Caco-2 (cell line): ENCODE measurements at regions not wholly inside any gene's neighbourhood (a gene's known extent, or its start where the extent isn't known, plus 50 kb on each side); places are given as distances from the start of the nearest gene placed in this dataset.

Source experiments
- BruUV-seq: library from RNA; stranded (reverse); fragments of 400-500 nt; replicated peaks from 2 replicates; lab custom pipeline; 2021; lab: Mats Ljungman, UMichigan
- CTCF ChIA-PET: fragments of 300-600 bp; sonication (Branson Sonifier 250); formaldehyde crosslinking; loops from one replicate; lab custom pipeline; 2022; ENCODE audit warnings: antibody characterized with exemption; lab: Charles Lee
- POLR2A ChIA-PET: fragments of 300-600 bp; sonication (Branson Sonifier 250); formaldehyde crosslinking; loops from one replicate; lab custom pipeline; 2022; ENCODE audit warnings: antibody characterized with exemption; lab: Charles Lee
- DNase-seq, 2 experiments: peaks; one replicate each; pipeline versions ENCODE4 v3.0.0 to v3.0.0-alpha.2; 2020 to 2022
- H3K27me3 ChIP-seq: replicated peaks from 2 replicates; pipeline ENCODE4 v1.6.0; 2011; ENCODE audit warnings: low read length; ENCODE audit not compliant: control insufficient read depth, insufficient read depth
- H3K36me3 ChIP-seq: 2 replicates; pipeline ENCODE4 v1.5.1; 2011; ENCODE audit warnings: low read length; ENCODE audit not compliant: control insufficient read depth, insufficient read depth
- H3K4me1 ChIP-seq: fragments of 250-450 bp; sonication (Bioruptor Pico); 2 replicates; pipeline ENCODE4 v1.5.1; 2020; ENCODE audit warnings: mild to moderate bottlenecking
- H3K4me3 ChIP-seq: 2 replicates; pipeline ENCODE4 v1.5.1; 2011; ENCODE audit warnings: low read depth, mild to moderate bottlenecking, control low read depth, low read length
- H3K9me3 ChIP-seq: fragments of 250-450 bp; sonication (Bioruptor Pico); 2 replicates; pipeline ENCODE4 v1.5.1; 2020; ENCODE audit warnings: mild to moderate bottlenecking, moderate library complexity
- H3K27ac Mint-ChIP-seq: one replicate; pipeline ENCODE4 v1.8.0; 2022; ENCODE audit warnings: mixed read lengths; ENCODE audit not compliant: unreplicated experiment
- H3K27me3 Mint-ChIP-seq: one replicate; pipeline ENCODE4 v1.8.0; 2022; ENCODE audit warnings: mixed read lengths; ENCODE audit not compliant: insufficient read depth, unreplicated experiment
- H3K36me3 Mint-ChIP-seq: one replicate; pipeline ENCODE4 v1.8.0; 2022; ENCODE audit warnings: mild to moderate bottlenecking, mixed read lengths; ENCODE audit not compliant: insufficient read depth, unreplicated experiment
- H3K4me1 Mint-ChIP-seq: one replicate; pipeline ENCODE4 v1.8.0; 2022; ENCODE audit warnings: low read depth, mixed read lengths; ENCODE audit not compliant: unreplicated experiment
- H3K4me3 Mint-ChIP-seq: one replicate; pipeline ENCODE4 v1.8.0; 2022; ENCODE audit warnings: mild to moderate bottlenecking, moderate library complexity, mixed read lengths; ENCODE audit not compliant: unreplicated experiment
- H3K9me3 Mint-ChIP-seq: one replicate; pipeline ENCODE4 v1.8.0; 2022; ENCODE audit warnings: mixed read lengths; ENCODE audit not compliant: unreplicated experiment
- CTCF ChIP-seq, 2 experiments: fragments of 200-600 bp in 1 of 2; IDR thresholded peaks; 1 replicate in 1 of 2; 2 replicates in 1 of 2; pipeline versions ENCODE4 v1.5.1 to v1.8.0; 2011 to 2022; ENCODE audit warnings: antibody characterized with exemption in 1 of 2, control low read depth in 1 of 2, inconsistent platforms in 1 of 2, low read depth in 1 of 2, low read length in 1 of 2, mild to moderate bottlenecking in 1 of 2, moderate library complexity in 1 of 2; ENCODE audit not compliant: insufficient read depth in 1 of 2, severe bottlenecking in 1 of 2, unreplicated experiment in 1 of 2
- intact Hi-C: fragments of 100-400 bp; cut with micrococcal nuclease; formaldehyde crosslinking; loops from one replicate; pipeline ENCODE4 v1.10.0; 2022; ENCODE audit not compliant: unreplicated experiment

- intact Hi-C loops: no loop called here
- ChIA-PET CTCF (no interaction called here), POLR2A (no interaction called here)
- H3K4me3 ChIP-seq: no peak overlapping the region
- no peaks in the 10 kb centered on the region for H3K36me3 Mint-ChIP-seq
- H3K9me3 ChIP-seq: no peaks in the 10 kb centered on the region
- no peaks in the 10 kb centered on the region for H3K27me3 ChIP-seq
- no peaks in the 10 kb centered on the region for H3K27me3 Mint-ChIP-seq
- no peaks in the 10 kb centered on the region for H3K4me1 Mint-ChIP-seq
- H3K9me3 Mint-ChIP-seq: no peaks in the 10 kb centered on the region
- BruUV-seq: no TSS peak
- no peaks in the 10 kb centered on the region for H3K4me1 ChIP-seq
- no peak overlapping the region for H3K4me3 Mint-ChIP-seq
- H3K36me3 ChIP-seq: no peaks in the 10 kb centered on the region
- no peak overlapping the region for H3K27ac Mint-ChIP-seq
- TF ChIP-seq CTCF (IDR thresholded peaks at IDR 0.05; ENCODE audit: insufficient read depth in 1 of 2, low read depth in 1 of 2, low read length in 1 of 2, severe bottlenecking in 1 of 2, unreplicated experiment in 1 of 2): no peak
- no peak for DNase-seq
Measured at GRCh38 chr6:81204731-81205130, 547.8 kb downstream of the TENT5A start.

GRCh38 chr6:81194374-81194773 is 558.1 kb downstream of the TENT5A start:
- Mint-ChIP-seq H3K4me1 (no peaks in the 10 kb centered on the region), H3K27me3 (no peaks in the 10 kb centered on the region), H3K27ac (no peak overlapping the region), H3K4me3 (no peak overlapping the region), H3K36me3 (no peaks in the 10 kb centered on the region), H3K9me3 (no peaks in the 10 kb centered on the region)
- H3K4me1 ChIP-seq: no peaks in the 10 kb centered on the region
- no peaks in the 10 kb centered on the region for H3K9me3 ChIP-seq
- no peaks in the 10 kb centered on the region for H3K27me3 ChIP-seq
- DNase-seq: no peak
- POLR2A ChIA-PET: no interaction called here
- H3K4me3 ChIP-seq: no peak overlapping the region
- CTCF ChIA-PET: no interaction called here
- no peak for TF ChIP-seq CTCF (IDR thresholded peaks at IDR 0.05; ENCODE audit: insufficient read depth in 1 of 2, low read depth in 1 of 2, low read length in 1 of 2, severe bottlenecking in 1 of 2, unreplicated experiment in 1 of 2)
- H3K36me3 ChIP-seq: no peaks in the 10 kb centered on the region
- BruUV-seq: no TSS peak
- intact Hi-C loops: no loop called here

GRCh38 chr6:81172056-81172740 is 580.3 kb downstream of the TENT5A start:
- Histone ChIP-seq H3K4me1 (no peaks in the 10 kb centered on the region), H3K9me3 (no peaks in the 10 kb centered on the region), H3K36me3 (no peaks in the 10 kb centered on the region), H3K4me3 (no peak overlapping the region), H3K27me3 (no peaks in the 10 kb centered on the region)
- Mint-ChIP-seq H3K9me3 (no peaks in the 10 kb centered on the region), H3K4me3 (no peak overlapping the region), H3K36me3 (no peaks in the 10 kb centered on the region), H3K27ac (no peak overlapping the region), H3K27me3 (no peaks in the 10 kb centered on the region), H3K4me1 (no peaks in the 10 kb centered on the region)
- intact Hi-C loops: no loop called here
- no peak for DNase-seq
- TF ChIP-seq CTCF (IDR thresholded peaks at IDR 0.05; ENCODE audit: insufficient read depth in 1 of 2, low read depth in 1 of 2, low read length in 1 of 2, severe bottlenecking in 1 of 2, unreplicated experiment in 1 of 2): no peak
- BruUV-seq: no TSS peak
- ChIA-PET CTCF (interaction anchor here (0.6 kb wide), 1 partner anchor 417 kb away, joined by 4 read pairs; no protein-coding TSS in a partner anchor), POLR2A (no interaction called here)
